ENCODE measurements at regions not wholly inside any gene's neighbourhood (a gene's known extent, or its start where the extent isn't known, plus 50 kb on each side); places are given as distances from the start of the nearest gene placed in this dataset.

- no peak for TF ChIP-seq CTCF (IDR thresholded peaks at IDR 0.05; ENCODE audit: low read length)
- no peak for TF ChIP-seq EZH2 (IDR thresholded peaks at IDR 0.05; ENCODE audit: borderline replicate concordance, low read length)
These were observed 235.3 kb upstream of the CEP162 start for GRCh38 chr6:84462698-84463097.
